Naive B cell (primary cell): ENCODE measurements at regions not wholly inside any gene's neighbourhood (a gene's known extent, or its start where the extent isn't known, plus 50 kb on each side); places are given as distances from the start of the nearest gene placed in this dataset.

Source experiments
- ATAC-seq, 2 donors: fragments of 150-1000 bp; cut with Tn5 transposase; 2 replicates each; pipeline ENCODE4 v1.10.0; 2021; ENCODE audit warnings: low read depth in 2 of 2, mild to moderate bottlenecking in 2 of 2, moderate library complexity in 2 of 2
- DNase-seq: peaks from one replicate; pipeline ENCODE4 v3.0.0; 2022
- H3K27ac Mint-ChIP-seq, 6 donors: one replicate each; pipeline ENCODE4 v1.8.0; 2020 to 2022; ENCODE audit warnings: mild to moderate bottlenecking in 6 of 6, mixed read lengths in 6 of 6, moderate library complexity in 5 of 6, inconsistent platforms in 2 of 6
- H3K27me3 Mint-ChIP-seq, 3 donors: one replicate each; pipeline ENCODE4 v1.8.0; 2021 to 2022; ENCODE audit warnings: mixed read lengths in 3 of 3, mild to moderate bottlenecking in 1 of 3
- H3K36me3 Mint-ChIP-seq, 2 donors: one replicate each; pipeline ENCODE4 v1.8.0; 2020 to 2022; ENCODE audit warnings: mixed read lengths in 2 of 2, inconsistent platforms in 1 of 2, mild to moderate bottlenecking in 1 of 2
- H3K4me1 Mint-ChIP-seq, 3 donors: one replicate each; pipeline ENCODE4 v1.8.0; 2020 to 2022; ENCODE audit warnings: mixed read lengths in 3 of 3, inconsistent platforms in 1 of 3, mild to moderate bottlenecking in 1 of 3, moderate library complexity in 1 of 3
- H3K4me3 Mint-ChIP-seq, 8 donors: one replicate each; pipeline ENCODE4 v1.8.0; 2020 to 2022; ENCODE audit warnings: mild to moderate bottlenecking in 8 of 8, mixed read lengths in 8 of 8, moderate library complexity in 8 of 8, inconsistent platforms in 2 of 8
- H3K9me3 Mint-ChIP-seq, 7 donors: one replicate each; pipeline ENCODE4 v1.8.0; 2020 to 2022; ENCODE audit warnings: mixed read lengths in 7 of 7, mild to moderate bottlenecking in 5 of 7, inconsistent platforms in 2 of 7, moderate library complexity in 1 of 7

DNA sequence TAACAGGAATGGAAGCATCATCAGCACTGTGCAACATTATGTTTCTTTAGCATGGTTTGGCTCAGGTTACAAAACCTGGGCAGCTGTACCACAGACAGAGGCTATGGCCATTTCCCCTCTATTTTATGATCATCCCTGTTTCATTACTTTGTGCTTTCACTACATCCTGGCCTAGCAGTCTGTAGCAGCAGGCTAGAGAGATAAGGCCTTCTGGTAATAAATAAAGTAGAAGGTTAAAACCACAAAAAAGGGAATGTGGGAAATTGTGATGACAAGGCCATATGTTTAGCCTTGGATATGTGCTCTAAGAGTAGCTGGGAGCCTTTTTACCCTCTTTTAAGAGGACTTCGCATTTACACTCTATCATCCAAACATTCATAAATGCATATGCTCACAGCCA, 266.2 kb upstream of the PHF14 start:
- no peaks in the 10 kb centered on the region for H3K36me3 Mint-ChIP-seq
- no peak overlapping the region for H3K27ac Mint-ChIP-seq
- H3K9me3 Mint-ChIP-seq, result no peaks in the 10 kb centered on the region
- DNase-seq, result no peak
- H3K4me1 Mint-ChIP-seq, result peaks cover 3 to 7% (median 5%) of the 10 kb centered on the region in 3 donors
- H3K4me3 Mint-ChIP-seq, result no peak overlapping the region
- ATAC-seq, result no peak
- peaks cover 0 to 3% (median 0%) of the 10 kb centered on the region in 3 donors for H3K27me3 Mint-ChIP-seq

GRCh38 chr7:10708447-10708846, 265.2 kb upstream of the PHF14 start:
- Mint-ChIP-seq H3K4me3 (no peak overlapping the region), H3K27me3 (peaks cover 0 to 3% (median 0%) of the 10 kb centered on the region in 3 donors), H3K9me3 (no peaks in the 10 kb centered on the region), H3K36me3 (no peaks in the 10 kb centered on the region), H3K4me1 (peaks cover 3 to 7% (median 5%) of the 10 kb centered on the region in 3 donors), H3K27ac (no peak overlapping the region)
- no peak for DNase-seq
- ATAC-seq, result no peak

DNA sequence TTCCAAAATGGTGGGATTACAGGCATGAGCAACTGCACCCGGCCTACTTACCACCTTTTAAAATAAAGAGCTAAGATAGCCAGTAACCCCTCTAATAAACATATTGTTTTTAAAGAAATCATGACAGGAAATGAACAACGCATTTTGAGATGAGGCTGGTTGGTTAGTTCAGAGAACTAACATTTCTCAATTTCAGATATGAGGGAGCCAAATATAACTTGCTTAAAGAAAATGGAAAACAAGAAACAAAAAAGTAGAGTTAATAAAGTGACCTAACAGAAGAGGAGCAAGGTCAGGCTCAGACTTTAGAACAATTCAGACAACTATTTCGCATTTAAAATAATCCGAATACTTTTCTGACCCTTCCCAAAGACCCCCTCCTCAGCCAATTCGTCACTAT, 254.9 kb upstream of the PHF14 start:
- Mint-ChIP-seq H3K27ac (no peak overlapping the region), H3K9me3 (peaks cover 0 to 3% (median 0%) of the 10 kb centered on the region in 7 donors), H3K4me3 (no peak overlapping the region), H3K27me3 (no peaks in the 10 kb centered on the region), H3K4me1 (no peaks in the 10 kb centered on the region), H3K36me3 (no peaks in the 10 kb centered on the region)
- no peak for DNase-seq
- no peak for ATAC-seq

DNA sequence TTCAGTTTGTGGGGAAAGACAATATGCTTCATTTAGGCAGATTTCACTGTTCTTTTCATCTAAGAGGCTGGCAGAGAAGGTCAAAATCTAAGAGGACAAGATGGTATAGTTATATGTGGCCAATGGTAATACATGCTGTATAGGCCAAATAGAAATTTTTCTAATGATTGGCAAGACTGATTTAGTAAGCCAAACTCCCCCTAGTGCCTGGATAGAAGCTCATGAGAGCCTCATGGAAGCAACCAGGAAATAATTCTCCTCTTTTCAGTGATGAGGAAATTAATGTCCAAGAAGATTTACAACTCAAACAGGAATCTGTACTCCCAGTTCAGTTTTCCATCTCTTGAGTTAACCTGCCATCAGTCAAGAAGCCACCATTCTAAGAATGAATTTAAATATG, 253.6 kb upstream of the PHF14 start:
- ATAC-seq (no peak), DNase-seq (no peak)
- Mint-ChIP-seq H3K27me3 (no peaks in the 10 kb centered on the region), H3K27ac (no peak overlapping the region), H3K36me3 (no peaks in the 10 kb centered on the region), H3K4me3 (no peak overlapping the region), H3K9me3 (peaks cover 0 to 4% (median 0%) of the 10 kb centered on the region in 7 donors), H3K4me1 (no peaks in the 10 kb centered on the region)

- Mint-ChIP-seq H3K27ac (no peak overlapping the region), H3K27me3 (no peaks in the 10 kb centered on the region), H3K4me3 (no peak overlapping the region), H3K36me3 (no peaks in the 10 kb centered on the region), H3K4me1 (no peaks in the 10 kb centered on the region), H3K9me3 (peaks cover 0 to 4% (median 0%) of the 10 kb centered on the region in 7 donors)
- DNase-seq, result no peak
- no peak for ATAC-seq
These were observed 252.4 kb upstream of the PHF14 start for GRCh38 chr7:10721289-10721688.

DNA sequence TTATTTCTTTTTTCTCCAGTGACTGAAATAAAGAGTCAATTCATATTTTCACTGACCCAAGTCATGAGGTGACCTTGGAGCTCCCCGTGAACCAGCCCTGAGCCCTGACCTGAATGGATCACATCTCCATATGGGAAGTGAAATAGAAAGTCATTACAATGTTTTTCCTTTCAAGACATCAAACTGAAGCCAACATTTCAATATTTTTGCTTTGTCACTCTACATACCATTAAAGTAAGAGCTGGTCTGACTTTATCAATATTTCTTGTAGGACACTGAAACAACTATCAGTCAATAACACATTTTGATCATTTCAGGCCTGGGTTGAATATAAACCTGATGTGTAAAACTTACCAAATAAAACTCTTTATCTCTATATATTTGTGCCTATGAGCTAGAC, 249.8 kb upstream of the PHF14 start:
- ATAC-seq (no peak), DNase-seq (no peak)
- Mint-ChIP-seq H3K27ac (no peak overlapping the region), H3K4me1 (no peaks in the 10 kb centered on the region), H3K27me3 (no peaks in the 10 kb centered on the region), H3K9me3 (peaks cover 0 to 4% (median 0%) of the 10 kb centered on the region in 7 donors), H3K36me3 (no peaks in the 10 kb centered on the region), H3K4me3 (no peak overlapping the region)

DNA sequence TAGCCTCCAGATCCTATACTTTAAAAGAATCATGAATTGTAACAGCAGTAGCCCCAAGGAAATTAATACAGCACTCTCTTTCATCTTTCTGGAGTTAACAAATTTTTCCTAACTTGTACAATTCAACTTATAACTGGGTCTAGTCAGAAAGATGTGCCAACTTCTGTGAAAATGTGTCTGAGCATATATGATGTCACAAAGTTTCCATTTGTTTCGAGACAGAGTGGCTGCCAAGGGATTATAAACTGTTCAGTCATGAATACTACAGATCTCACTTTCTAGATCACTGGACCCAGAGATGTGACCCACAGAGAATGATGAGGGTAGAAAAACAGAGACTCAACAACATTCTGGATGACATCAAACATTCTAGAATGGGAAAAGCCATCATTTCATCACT, 249.2 kb upstream of the PHF14 start:
- Mint-ChIP-seq H3K9me3 (peaks cover 0 to 4% (median 0%) of the 10 kb centered on the region in 7 donors), H3K4me1 (no peaks in the 10 kb centered on the region), H3K27ac (no peak overlapping the region), H3K27me3 (no peaks in the 10 kb centered on the region), H3K4me3 (no peak overlapping the region), H3K36me3 (no peaks in the 10 kb centered on the region)
- DNase-seq, result no peak
- ATAC-seq, result no peak

GRCh38 chr7:10727636-10728035, 246.0 kb upstream of the PHF14 start:
- Mint-ChIP-seq H3K9me3 (peaks cover 0 to 5% (median 2%) of the 10 kb centered on the region in 7 donors), H3K4me1 (no peaks in the 10 kb centered on the region), H3K36me3 (no peaks in the 10 kb centered on the region), H3K4me3 (no peak overlapping the region), H3K27me3 (no peaks in the 10 kb centered on the region), H3K27ac (no peak overlapping the region)
- no peak for DNase-seq
- ATAC-seq, result no peak

GRCh38 chr7:10731253-10731773, 242.4 kb upstream of the PHF14 start:
- no peak overlapping the region for H3K4me3 Mint-ChIP-seq
- DNase-seq (no peak), ATAC-seq (no peak)
- no peaks in the 10 kb centered on the region for H3K36me3 Mint-ChIP-seq
- H3K9me3 Mint-ChIP-seq, result peaks cover 0 to 5% (median 0%) of the 10 kb centered on the region in 7 donors
- peak overlapping the region in 1 of 6 donors; percentile 31 for H3K27ac Mint-ChIP-seq
- no peaks in the 10 kb centered on the region for H3K27me3 Mint-ChIP-seq
- H3K4me1 Mint-ChIP-seq, result no peaks in the 10 kb centered on the region

DNA sequence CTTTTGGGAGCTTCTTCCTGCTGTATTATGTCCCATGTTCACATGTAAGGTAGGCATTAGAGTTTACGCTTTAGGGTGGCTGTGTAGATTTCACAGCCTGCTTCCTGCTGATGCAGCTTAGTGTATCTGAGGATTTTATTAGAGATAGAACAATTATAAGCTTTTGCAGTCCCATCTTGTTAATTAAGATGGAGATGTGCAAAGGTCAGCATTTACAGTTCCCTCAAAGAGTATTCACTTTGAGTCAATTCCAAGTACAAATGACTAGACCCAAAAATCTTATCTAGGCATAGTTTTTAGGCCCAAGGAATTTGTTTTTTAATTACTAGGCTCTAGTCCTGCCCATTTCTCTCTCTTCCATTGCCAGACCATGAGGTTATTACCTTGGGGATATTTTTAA, 239.9 kb upstream of the PHF14 start:
- no peaks in the 10 kb centered on the region for H3K36me3 Mint-ChIP-seq
- no peaks in the 10 kb centered on the region for H3K4me1 Mint-ChIP-seq
- H3K4me3 Mint-ChIP-seq, result no peak overlapping the region
- H3K27ac Mint-ChIP-seq, result no peak overlapping the region
- H3K9me3 Mint-ChIP-seq, result peaks cover 0 to 5% (median 0%) of the 10 kb centered on the region in 7 donors
- ATAC-seq, result no peak
- no peak for DNase-seq
- H3K27me3 Mint-ChIP-seq, result no peaks in the 10 kb centered on the region

- Mint-ChIP-seq H3K9me3 (peaks cover 0 to 5% (median 0%) of the 10 kb centered on the region in 7 donors), H3K27me3 (no peaks in the 10 kb centered on the region), H3K27ac (no peak overlapping the region), H3K4me1 (no peaks in the 10 kb centered on the region), H3K4me3 (no peak overlapping the region), H3K36me3 (no peaks in the 10 kb centered on the region)
- DNase-seq (no peak), ATAC-seq (no peak)
These were observed 239.1 kb upstream of the PHF14 start for GRCh38 chr7:10734595-10734994.

GRCh38 chr7:10739401-10739800, 234.3 kb upstream of the PHF14 start:
- Mint-ChIP-seq H3K36me3 (no peaks in the 10 kb centered on the region), H3K4me3 (no peak overlapping the region), H3K27ac (no peak overlapping the region), H3K27me3 (no peaks in the 10 kb centered on the region), H3K9me3 (peaks cover 0 to 3% (median 0%) of the 10 kb centered on the region in 7 donors), H3K4me1 (no peaks in the 10 kb centered on the region)
- DNase-seq (no peak), ATAC-seq (no peak)

DNA sequence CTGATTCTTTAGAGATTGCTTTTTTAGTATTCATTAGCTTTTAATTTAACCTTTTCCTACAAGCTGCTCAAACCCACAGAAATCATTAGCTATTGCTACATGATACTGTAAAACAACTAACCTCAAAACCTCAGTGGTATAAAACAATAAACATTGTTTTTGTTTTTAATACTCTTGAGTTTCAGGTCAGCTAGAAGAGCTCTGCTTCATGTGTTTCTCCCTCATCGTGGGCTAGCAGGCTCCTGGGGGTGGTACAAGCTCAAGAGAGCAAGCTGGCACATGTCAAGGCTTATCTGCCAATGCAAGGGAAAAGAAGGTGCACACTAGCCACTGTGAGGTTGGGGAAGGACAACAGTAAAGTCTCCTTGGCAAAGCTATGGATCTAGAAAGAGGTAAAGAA, 232.9 kb upstream of the PHF14 start:
- DNase-seq (no peak), ATAC-seq (no peak)
- H3K36me3 Mint-ChIP-seq, result no peaks in the 10 kb centered on the region
- no peaks in the 10 kb centered on the region for H3K4me1 Mint-ChIP-seq
- no peak overlapping the region for H3K4me3 Mint-ChIP-seq
- H3K27me3 Mint-ChIP-seq, result no peaks in the 10 kb centered on the region
- no peak overlapping the region for H3K27ac Mint-ChIP-seq
- peaks cover 0 to 10% (median 8%) of the 10 kb centered on the region in 7 donors for H3K9me3 Mint-ChIP-seq

- Mint-ChIP-seq H3K4me3 (no peak overlapping the region), H3K36me3 (peaks cover 3 to 8% of the 10 kb centered on the region in 2 donors), H3K27ac (no peak overlapping the region), H3K9me3 (peaks cover 5 to 50% (median 28%) of the 10 kb centered on the region in 7 donors), H3K27me3 (no peaks in the 10 kb centered on the region), H3K4me1 (no peaks in the 10 kb centered on the region)
- DNase-seq (no peak), ATAC-seq (no peak)
These were observed 216.7 kb upstream of the PHF14 start for GRCh38 chr7:10756981-10757380.

GRCh38 chr7:10759120-10759519, 214.6 kb upstream of the PHF14 start:
- H3K9me3 Mint-ChIP-seq, result peaks cover 5 to 37% (median 24%) of the 10 kb centered on the region in 7 donors
- no peak overlapping the region for H3K4me3 Mint-ChIP-seq
- H3K27ac Mint-ChIP-seq, result no peak overlapping the region
- H3K27me3 Mint-ChIP-seq, result no peaks in the 10 kb centered on the region
- peaks cover 3 to 8% of the 10 kb centered on the region in 2 donors for H3K36me3 Mint-ChIP-seq
- H3K4me1 Mint-ChIP-seq, result no peaks in the 10 kb centered on the region
- ATAC-seq, result no peak
- DNase-seq, result no peak
